Endothelial cell of umbilical vein (primary cell): ENCODE measurements at regions not wholly inside any gene's neighbourhood (a gene's known extent, or its start where the extent isn't known, plus 50 kb on each side); places are given as distances from the start of the nearest gene placed in this dataset.

ENCODE experiments used
- BruUV-seq: library from RNA; stranded (reverse); fragments of 400-500 nt; replicated peaks from 2 replicates; lab custom pipeline; 2021; lab: Mats Ljungman, UMichigan
- CTCF ChIA-PET: fragments of 300-600, 350-600 bp; sonication (Branson Sonifier 250); formaldehyde crosslinking; loops from one replicate; lab custom pipeline; 2021; ENCODE audit warnings: antibody characterized with exemption, inconsistent platforms; lab: Charles Lee
- POLR2A ChIA-PET: fragments of 300-600, 350-600 bp; sonication (Branson Sonifier 250); formaldehyde crosslinking; loops from one replicate; lab custom pipeline; 2021; ENCODE audit warnings: antibody characterized with exemption, inconsistent platforms; lab: Charles Lee
- DNase-seq: peaks from one replicate; pipeline ENCODE4 v3.0.0-alpha.2; 2011; ENCODE audit warnings: low read depth, low spot score
- FAIRE-seq: peaks from 2 replicates; lab custom pipeline; 2011; peaks lifted over from hg19 to GRCh38; lab: Jason Lieb, UNC
- H2AFZ ChIP-seq: 2 replicates; pipeline ENCODE4 v1.6.0; 2012; ENCODE audit warnings: low read depth, low read length, control low read depth, inconsistent platforms
- H3K27ac ChIP-seq: 2 replicates; pipeline ENCODE4 v1.5.1; 2011; ENCODE audit warnings: low read depth, mild to moderate bottlenecking, control low read depth, low read length, moderate library complexity; ENCODE audit not compliant: insufficient read depth
- H3K27me3 ChIP-seq, 2 experiments: 2 replicates each; pipeline versions ENCODE4 v1.6.0 to v1.6.1; 2011; ENCODE audit warnings: low read length in 2 of 2, mixed read lengths in 1 of 2; ENCODE audit not compliant: control insufficient read depth in 2 of 2, insufficient read depth in 2 of 2
- H3K36me3 ChIP-seq, 2 experiments: 2 replicates in 1 of 2; 3 replicates in 1 of 2; pipeline ENCODE4 v1.5.1; 2011; ENCODE audit warnings: low read length in 2 of 2, mild to moderate bottlenecking in 1 of 2, moderate library complexity in 1 of 2; ENCODE audit not compliant: control insufficient read depth in 2 of 2, insufficient read depth in 2 of 2; ENCODE audit errors: extremely low read depth in 1 of 2
- H3K4me1 ChIP-seq: 3 replicates; pipeline ENCODE4 v1.5.1; 2011; ENCODE audit warnings: mild to moderate bottlenecking, low read length; ENCODE audit not compliant: control insufficient read depth, insufficient read depth; ENCODE audit errors: extremely low read depth
- H3K4me2 ChIP-seq: 2 replicates; pipeline ENCODE4 v1.6.1; 2011; ENCODE audit warnings: low read length, control low read depth, mixed read lengths; ENCODE audit not compliant: insufficient read depth
- H3K4me3 ChIP-seq, 3 experiments: fragments of 200-600 bp in 1 of 3; sonication (generic), shearing (Covaris generic) in 1 of 3; replicated peaks in 1 of 3; 2 replicates each; pipeline ENCODE4 v1.5.1; 2011 to 2016; ENCODE audit warnings: control low read depth in 3 of 3, low read length in 3 of 3, mild to moderate bottlenecking in 2 of 3, inconsistent platforms in 1 of 3, low read depth in 1 of 3, moderate library complexity in 1 of 3; ENCODE audit not compliant: insufficient read depth in 1 of 3
- H3K79me2 ChIP-seq: 2 replicates; pipeline ENCODE4 v1.6.0; 2012; ENCODE audit warnings: low read length, inconsistent platforms; ENCODE audit not compliant: control insufficient read depth, insufficient read depth
- H3K9ac ChIP-seq: replicated peaks from 2 replicates; pipeline ENCODE3; 2011; ENCODE audit warnings: low read length, control low read depth; ENCODE audit not compliant: insufficient read depth; ENCODE audit errors: extremely low read depth
- H3K9me1 ChIP-seq: replicated peaks from 3 replicates; pipeline ENCODE4 v1.6.0; 2011; ENCODE audit warnings: mild to moderate bottlenecking, low read length; ENCODE audit not compliant: control insufficient read depth, insufficient read depth; ENCODE audit errors: extremely low read depth
- H3K9me3 ChIP-seq: replicated peaks from 2 replicates; pipeline ENCODE4 v1.5.1; 2012; ENCODE audit warnings: low read length, inconsistent platforms; ENCODE audit not compliant: control insufficient read depth, insufficient read depth
- H4K20me1 ChIP-seq: replicated peaks from 2 replicates; pipeline ENCODE3; 2011; ENCODE audit warnings: mild to moderate bottlenecking, low read length; ENCODE audit not compliant: control insufficient read depth, insufficient read depth; ENCODE audit errors: extremely low read depth
- CTCF ChIP-seq, 2 donors: IDR thresholded peaks; 1 replicate in 1 of 2; 2 replicates in 1 of 2; pipeline ENCODE4 v1.5.1; 2011; ENCODE audit warnings: low read length in 2 of 2, mild to moderate bottlenecking in 2 of 2, moderate library complexity in 2 of 2, control low read depth in 1 of 2, inconsistent platforms in 1 of 2, low read depth in 1 of 2; ENCODE audit not compliant: insufficient read depth in 1 of 2; ENCODE audit errors: extremely low read depth in 1 of 2
- EZH2 ChIP-seq: IDR thresholded peaks from 2 replicates; pipeline ENCODE4 v1.6.1; 2012; ENCODE audit warnings: borderline replicate concordance, low read depth, mild to moderate bottlenecking, moderate library complexity, low read length, inconsistent platforms; ENCODE audit not compliant: severe bottlenecking
- FOS ChIP-seq: IDR thresholded peaks from 2 replicates; pipeline ENCODE4 v1.6.1; 2011; ENCODE audit warnings: mild to moderate bottlenecking, low read length, moderate library complexity, borderline replicate concordance; ENCODE audit not compliant: insufficient read depth
- GATA2 ChIP-seq: IDR thresholded peaks from 2 replicates; pipeline ENCODE4 v1.7.0; 2011; ENCODE audit warnings: low read depth, mild to moderate bottlenecking, moderate library complexity, mixed read lengths, low read length; ENCODE audit not compliant: insufficient read length, insufficient read depth
- JUN ChIP-seq: IDR thresholded peaks from 2 replicates; pipeline ENCODE4 v1.6.1; 2011; ENCODE audit warnings: borderline replicate concordance, low read depth; ENCODE audit not compliant: insufficient read length, insufficient read depth
- MAX ChIP-seq: IDR thresholded peaks from 2 replicates; pipeline ENCODE4 v1.6.1; 2011; ENCODE audit not compliant: insufficient read depth, insufficient read length
- MYC ChIP-seq: IDR thresholded peaks from one replicate; pipeline ENCODE4 v1.6.1; 2011; ENCODE audit warnings: mild to moderate bottlenecking, low read depth, low read length
- POLR2A ChIP-seq: IDR thresholded peaks from 2 replicates; pipeline ENCODE4 v1.6.1; 2012; ENCODE audit warnings: low read depth, mild to moderate bottlenecking, control low read depth, low read length
- POLR2AphosphoS5 ChIP-seq: IDR thresholded peaks from 2 replicates; pipeline ENCODE4 v1.6.1; 2012; ENCODE audit warnings: low read depth, mild to moderate bottlenecking, control low read depth, low read length, moderate library complexity; ENCODE audit not compliant: insufficient read depth
- dilution Hi-C: fragments of 300-500 bp; cut with MboI; formaldehyde crosslinking; loops from one replicate; pipeline ENCODE4 v1.15.0; 2019; ENCODE audit warnings: low sequenced_read_pairs; ENCODE audit not compliant: extremely low pct_ligation_motif_present
- intact Hi-C: fragments of 100-400 bp; cut with micrococcal nuclease; formaldehyde crosslinking; loops from one replicate; pipeline ENCODE4 v1.10.0; 2022

GRCh38 chr13:46495651-46496050 is 57.3 kb upstream of the LRCH1 start:
- no peak overlapping the region for H3K9ac ChIP-seq
- BruUV-seq = no TSS peak
- H3K79me2 ChIP-seq = no peaks in the 10 kb centered on the region
- H3K4me3 ChIP-seq = no peak overlapping the region
- TF ChIP-seq EZH2 (no peak), MAX (no peak), CTCF (IDR thresholded peaks at IDR 0.05; ENCODE audit: extremely low read depth in 1 of 2, insufficient read depth in 1 of 2, low read depth in 1 of 2, low read length in 2 of 2) (no peak)
- dilution Hi-C loops (no loop called here), intact Hi-C loops (no loop called here)
- H3K27ac ChIP-seq = no peak overlapping the region
- H3K36me3 ChIP-seq = no peaks in the 10 kb centered on the region
- H3K9me1 ChIP-seq = no peaks in the 10 kb centered on the region
- DNase-seq (no peak), FAIRE-seq (no peak)
- H3K27me3 ChIP-seq = peaks cover 21 to 24% of the 10 kb centered on the region in 2 experiments
- POLR2A ChIA-PET = no interaction called here
- CTCF ChIA-PET = interaction anchor here (1.4 to 6.4 kb wide), 2 partner anchors 56 to 225 kb away, joined by 5 to 76 read pairs; no protein-coding TSS in a partner anchor
- no peaks in the 10 kb centered on the region for H4K20me1 ChIP-seq
- no peak overlapping the region for H2AFZ ChIP-seq
- H3K4me1 ChIP-seq = no peaks in the 10 kb centered on the region
- no peak overlapping the region for H3K4me2 ChIP-seq
- H3K9me3 ChIP-seq = no peaks in the 10 kb centered on the region

GRCh38 chr13:46495066-46495465 is 57.9 kb upstream of the LRCH1 start:
- no peaks in the 10 kb centered on the region for H3K36me3 ChIP-seq
- dilution Hi-C loops (no loop called here), intact Hi-C loops (no loop called here)
- CTCF ChIA-PET = interaction anchor here (1.1 to 6.4 kb wide), 4 partner anchors 57 to 226 kb away, joined by 4 to 76 read pairs (median 5); no protein-coding TSS in a partner anchor
- no peak overlapping the region for H2AFZ ChIP-seq
- H3K4me3 ChIP-seq = no peak overlapping the region
- no TSS peak for BruUV-seq
- DNase-seq = no peak
- H3K27me3 ChIP-seq = peaks cover 21 to 24% of the 10 kb centered on the region in 2 experiments
- no peaks in the 10 kb centered on the region for H4K20me1 ChIP-seq
- no peak for FAIRE-seq
- H3K4me1 ChIP-seq = no peaks in the 10 kb centered on the region
- H3K9ac ChIP-seq = no peak overlapping the region
- H3K9me1 ChIP-seq = no peaks in the 10 kb centered on the region
- no peak overlapping the region for H3K4me2 ChIP-seq
- no peaks in the 10 kb centered on the region for H3K79me2 ChIP-seq
- H3K9me3 ChIP-seq = no peaks in the 10 kb centered on the region
- no peak overlapping the region for H3K27ac ChIP-seq
- POLR2A ChIA-PET = no interaction called here
- no peak for TF ChIP-seq CTCF (IDR thresholded peaks at IDR 0.05; ENCODE audit: extremely low read depth in 1 of 2, insufficient read depth in 1 of 2, low read depth in 1 of 2, low read length in 2 of 2)
- TF ChIP-seq POLR2AphosphoS5 = no peak
- no peak for TF ChIP-seq MAX
- no peak for TF ChIP-seq MYC
- no peak for TF ChIP-seq FOS
- TF ChIP-seq JUN = no peak
- TF ChIP-seq EZH2 = no peak
- no peak for TF ChIP-seq POLR2A
- TF ChIP-seq GATA2 = no peak
